Tibial nerve (tissue), 4 donors: ENCODE measurements at regions not wholly inside any gene's neighbourhood (a gene's known extent, or its start where the extent isn't known, plus 50 kb on each side); places are given as distances from the start of the nearest gene placed in this dataset.
"Not testable (repeated sequence)": the region's sequence is repeated elsewhere in the genome, so short reads cannot be mapped to it uniquely, and the experiment has no call there.

Experiments used
- CTCF ChIP-seq, 5 experiments: fragments of 200-600 bp in 3 of 5; fragments of 450-650 bp in 2 of 5; sonication (generic) in 3 of 5; IDR thresholded peaks; one replicate each; pipeline ENCODE4 v1.5.1; 2016 to 2019; ENCODE audit warnings: antibody characterized with exemption in 5 of 5, mild to moderate bottlenecking in 3 of 5, moderate library complexity in 2 of 5
- EP300 ChIP-seq, 2 donors: sonication (generic); formaldehyde crosslinking; IDR thresholded peaks; one replicate each; pipeline ENCODE4 v1.6.1; 2017; ENCODE audit warnings: antibody characterized with exemption in 2 of 2, mild to moderate bottlenecking in 1 of 2
- POLR2A ChIP-seq, 2 donors: fragments of 450-650 bp; IDR thresholded peaks; one replicate each; pipeline ENCODE4 v1.6.1; 2017; ENCODE audit warnings: antibody characterized with exemption in 2 of 2, mild to moderate bottlenecking in 2 of 2, moderate library complexity in 2 of 2

- not testable (repeated sequence) for TF ChIP-seq CTCF, POLR2A, EP300 (IDR thresholded peaks at IDR 0.05)
These were observed 856.1 kb downstream of the TTLL7 start for GRCh38 chr1:83142802-83143201.
